Loucy (cell line): ENCODE measurements at regions not wholly inside any gene's neighbourhood (a gene's known extent, or its start where the extent isn't known, plus 50 kb on each side); places are given as distances from the start of the nearest gene placed in this dataset.

Experiments
- EZH2phosphoT487 ChIP-seq: fragments of 200-600 bp; IDR thresholded peaks from 2 replicates; pipeline ENCODE4 v1.6.1; 2018; ENCODE audit warnings: antibody characterized with exemption, mild to moderate bottlenecking, moderate library complexity, borderline replicate concordance
- TF ChIP-seq, protein P1 (sequence below): fragments of 200-600 bp; sonication (generic); conservative IDR thresholded peaks from 2 replicates; pipeline ENCODE4 v1.5.1; 2014; ENCODE audit warnings: mild to moderate bottlenecking, antibody characterized with exemption, low read length

DNA sequence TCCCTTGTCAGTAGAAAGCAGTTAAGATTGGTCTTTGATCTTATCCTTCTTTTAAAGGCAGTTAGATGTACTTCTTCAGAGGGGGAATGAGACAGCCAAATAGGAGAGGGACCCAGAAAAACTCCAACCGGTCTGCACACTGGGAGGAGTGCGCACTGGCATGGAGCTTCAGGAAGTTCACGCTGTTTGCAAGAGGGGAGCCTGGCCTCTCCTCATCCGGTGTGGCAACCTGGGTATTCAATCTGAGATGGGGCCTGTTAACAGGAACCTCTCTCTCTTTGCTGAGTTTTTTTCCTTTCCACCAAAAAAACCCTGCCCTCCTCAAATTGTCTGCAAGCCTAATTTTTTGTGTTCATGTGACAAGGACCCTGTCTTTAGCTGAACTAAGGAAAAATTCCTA, 162.5 kb upstream of the OLIG3 start:
- TF ChIP-seq, protein P1, sequence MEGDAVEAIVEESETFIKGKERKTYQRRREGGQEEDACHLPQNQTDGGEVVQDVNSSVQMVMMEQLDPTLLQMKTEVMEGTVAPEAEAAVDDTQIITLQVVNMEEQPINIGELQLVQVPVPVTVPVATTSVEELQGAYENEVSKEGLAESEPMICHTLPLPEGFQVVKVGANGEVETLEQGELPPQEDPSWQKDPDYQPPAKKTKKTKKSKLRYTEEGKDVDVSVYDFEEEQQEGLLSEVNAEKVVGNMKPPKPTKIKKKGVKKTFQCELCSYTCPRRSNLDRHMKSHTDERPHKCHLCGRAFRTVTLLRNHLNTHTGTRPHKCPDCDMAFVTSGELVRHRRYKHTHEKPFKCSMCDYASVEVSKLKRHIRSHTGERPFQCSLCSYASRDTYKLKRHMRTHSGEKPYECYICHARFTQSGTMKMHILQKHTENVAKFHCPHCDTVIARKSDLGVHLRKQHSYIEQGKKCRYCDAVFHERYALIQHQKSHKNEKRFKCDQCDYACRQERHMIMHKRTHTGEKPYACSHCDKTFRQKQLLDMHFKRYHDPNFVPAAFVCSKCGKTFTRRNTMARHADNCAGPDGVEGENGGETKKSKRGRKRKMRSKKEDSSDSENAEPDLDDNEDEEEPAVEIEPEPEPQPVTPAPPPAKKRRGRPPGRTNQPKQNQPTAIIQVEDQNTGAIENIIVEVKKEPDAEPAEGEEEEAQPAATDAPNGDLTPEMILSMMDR, result no peak
- TF ChIP-seq EZH2phosphoT487, result no peak
